HG02885 (cell line): ENCODE measurements at regions not wholly inside any gene's neighbourhood (a gene's known extent, or its start where the extent isn't known, plus 50 kb on each side); places are given as distances from the start of the nearest gene placed in this dataset.

ENCODE experiments used
- ATAC-seq: cut with Tn5 transposase; IDR thresholded peaks from one replicate; pipeline ENCODE4 v1.9.1; 2021; ENCODE audit warnings: mild to moderate bottlenecking; ENCODE audit not compliant: unreplicated experiment, poor library complexity

DNA sequence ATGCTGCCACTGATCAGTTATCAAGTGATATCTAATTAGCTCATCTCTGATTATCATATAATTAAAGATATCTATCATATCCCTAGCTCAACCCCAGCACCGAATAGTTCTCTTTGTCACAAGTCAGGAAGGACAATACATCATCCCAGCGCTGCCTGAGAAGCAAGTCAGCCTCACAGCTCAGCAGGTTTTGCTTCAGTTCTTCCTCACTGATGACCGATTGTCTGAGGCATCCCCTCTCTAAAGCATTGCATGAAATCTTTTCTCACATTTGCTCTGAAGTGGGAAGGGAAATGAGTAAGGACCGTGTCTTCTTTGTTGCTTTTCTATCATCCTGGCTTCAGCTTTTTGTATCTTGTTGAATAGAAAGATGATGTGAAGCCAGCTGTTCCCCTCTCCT, 247.9 kb downstream of the CMPK2 start:
- no peak for ATAC-seq

DNA sequence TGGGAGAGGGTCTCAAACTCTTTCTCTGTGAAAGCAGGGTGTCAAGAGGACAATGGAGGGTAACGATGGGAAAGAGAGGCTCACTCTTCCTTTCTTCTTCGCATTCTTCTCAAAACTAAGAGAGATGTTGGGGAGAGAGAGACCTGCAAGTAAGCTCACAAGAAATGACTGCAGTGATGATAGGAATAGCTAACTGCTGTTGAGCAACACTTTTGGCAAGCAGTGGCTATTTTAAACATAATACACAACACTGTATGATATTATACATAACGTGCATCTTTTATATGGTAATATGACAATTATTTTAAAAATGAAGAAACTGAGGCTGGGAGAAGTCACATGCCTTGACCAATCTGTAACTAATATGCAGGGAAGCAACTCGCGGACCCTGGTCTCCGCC, 247.5 kb downstream of the CMPK2 start:
- ATAC-seq = no peak

DNA sequence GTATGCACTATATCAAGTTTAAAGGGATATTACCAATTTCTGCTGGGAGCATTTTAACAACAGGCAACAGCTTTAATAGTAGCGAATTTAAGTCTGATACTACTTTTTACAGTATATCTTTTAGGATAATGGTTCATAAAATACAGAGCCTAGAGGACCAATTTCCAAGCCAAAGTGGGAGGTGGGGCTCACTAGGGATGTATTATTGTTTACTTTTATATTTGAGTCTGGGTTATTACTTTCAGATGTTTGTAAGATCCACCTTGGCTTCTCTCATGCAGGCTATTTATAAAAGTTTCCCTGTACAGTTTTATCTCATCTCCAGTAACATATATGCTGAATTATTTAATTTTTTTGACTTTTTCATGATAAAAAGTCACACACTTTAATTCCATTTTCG, 242.0 kb downstream of the CMPK2 start:
- no peak for ATAC-seq

DNA sequence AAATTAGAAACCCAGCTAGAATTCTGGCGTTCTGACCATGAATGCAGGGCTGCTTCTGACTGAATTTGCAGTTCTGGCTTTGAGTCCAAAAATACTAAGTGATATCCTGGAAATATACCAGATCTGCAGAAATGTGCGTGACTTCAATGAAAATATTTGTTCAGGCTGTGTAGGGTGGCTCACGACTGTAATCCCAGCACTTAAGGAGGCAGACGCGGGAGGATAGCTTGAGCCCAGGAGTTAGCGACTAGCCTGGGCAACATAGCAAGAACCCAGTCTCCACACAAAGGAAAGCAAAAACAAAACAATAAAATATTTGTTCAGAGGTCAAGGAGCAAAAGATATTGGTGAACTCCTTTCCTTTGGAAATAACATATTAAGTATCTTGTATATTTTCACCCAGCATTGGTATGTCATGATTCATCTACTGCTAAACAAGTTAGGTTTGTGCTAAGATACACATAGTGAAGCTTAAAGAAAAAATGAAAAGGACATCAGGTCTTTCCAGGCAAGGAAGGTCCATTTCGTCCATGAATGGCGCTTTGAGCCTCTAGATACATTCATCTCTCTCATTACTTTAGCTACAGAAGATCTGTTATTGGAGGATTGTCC, 239.2 kb downstream of the CMPK2 start:
- ATAC-seq = no peak

DNA sequence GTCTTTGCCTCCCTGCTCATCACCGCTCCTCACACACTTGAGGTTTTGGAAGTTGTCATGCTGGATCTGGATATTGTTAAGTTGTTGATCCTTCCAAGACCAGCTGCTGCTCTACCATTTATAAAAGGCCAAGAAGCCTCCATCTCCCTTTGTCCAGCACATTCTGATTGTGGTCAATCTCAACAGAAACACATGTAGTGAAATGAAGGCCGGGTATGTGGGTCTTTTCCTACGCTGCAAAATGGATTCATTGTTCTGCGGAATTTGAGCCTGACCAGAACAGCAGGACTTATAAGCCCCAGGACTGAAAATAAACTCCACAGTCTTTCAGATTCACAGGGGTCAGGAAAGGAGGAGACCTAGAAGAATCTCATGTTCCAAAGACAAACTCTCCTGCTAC, 238.4 kb downstream of the CMPK2 start:
- no peak for ATAC-seq

DNA sequence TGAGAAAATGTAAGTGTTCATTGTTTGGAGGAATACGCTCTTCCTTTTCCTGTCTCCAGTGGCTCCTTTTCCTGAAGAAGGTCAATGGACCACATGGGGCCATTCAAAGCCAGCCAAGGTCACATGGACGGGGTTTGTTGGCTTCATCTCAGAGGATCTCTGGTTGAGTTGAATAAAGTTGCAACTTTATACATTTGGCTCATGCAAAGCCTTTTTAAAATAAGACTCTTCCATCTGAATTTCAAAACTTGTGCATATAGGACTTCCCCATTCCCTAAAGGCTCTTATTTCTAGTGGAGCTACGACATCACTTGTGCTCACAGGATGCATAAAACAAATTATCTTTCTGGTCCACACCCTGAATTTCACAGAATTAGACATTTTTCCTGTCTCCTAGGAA, 235.5 kb downstream of the CMPK2 start:
- no peak for ATAC-seq

DNA sequence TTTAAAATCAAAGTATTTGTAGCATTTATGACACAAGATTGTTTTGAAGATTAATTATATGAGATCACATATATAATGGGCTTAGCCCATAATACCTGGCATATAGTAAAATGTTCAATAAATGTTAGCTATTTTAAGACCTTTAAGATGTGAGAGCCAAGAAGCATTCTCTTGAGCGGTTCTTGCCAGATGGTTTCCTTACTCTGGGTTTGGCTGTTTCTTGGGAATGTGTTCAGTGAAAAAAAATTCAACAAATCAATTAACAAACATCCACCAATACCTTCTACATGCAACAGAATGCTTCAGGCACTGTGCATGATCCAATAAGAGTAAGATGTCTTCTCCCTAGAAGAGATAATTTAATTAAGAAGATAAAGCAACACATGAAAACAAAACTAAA, 230.4 kb downstream of the CMPK2 start:
- no peak for ATAC-seq

DNA sequence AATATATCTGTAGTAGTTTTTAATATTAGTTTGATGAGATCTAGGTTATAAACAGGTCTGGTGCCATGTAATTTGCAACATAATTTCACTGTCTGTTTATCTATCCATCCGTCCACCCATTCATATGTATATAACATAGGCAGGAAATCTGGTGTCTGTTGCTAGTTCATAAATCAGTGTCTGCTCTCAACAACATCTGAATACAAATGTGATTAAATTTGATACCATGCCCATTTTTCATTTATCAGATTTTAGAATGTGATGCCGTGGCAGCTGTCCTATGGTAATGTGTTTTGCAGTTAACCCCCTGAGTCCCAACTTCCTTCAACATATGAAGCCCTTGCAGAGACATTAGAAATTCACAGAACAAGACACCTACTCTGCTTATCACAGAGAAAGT, 228.4 kb downstream of the CMPK2 start:
- no peak for ATAC-seq

DNA sequence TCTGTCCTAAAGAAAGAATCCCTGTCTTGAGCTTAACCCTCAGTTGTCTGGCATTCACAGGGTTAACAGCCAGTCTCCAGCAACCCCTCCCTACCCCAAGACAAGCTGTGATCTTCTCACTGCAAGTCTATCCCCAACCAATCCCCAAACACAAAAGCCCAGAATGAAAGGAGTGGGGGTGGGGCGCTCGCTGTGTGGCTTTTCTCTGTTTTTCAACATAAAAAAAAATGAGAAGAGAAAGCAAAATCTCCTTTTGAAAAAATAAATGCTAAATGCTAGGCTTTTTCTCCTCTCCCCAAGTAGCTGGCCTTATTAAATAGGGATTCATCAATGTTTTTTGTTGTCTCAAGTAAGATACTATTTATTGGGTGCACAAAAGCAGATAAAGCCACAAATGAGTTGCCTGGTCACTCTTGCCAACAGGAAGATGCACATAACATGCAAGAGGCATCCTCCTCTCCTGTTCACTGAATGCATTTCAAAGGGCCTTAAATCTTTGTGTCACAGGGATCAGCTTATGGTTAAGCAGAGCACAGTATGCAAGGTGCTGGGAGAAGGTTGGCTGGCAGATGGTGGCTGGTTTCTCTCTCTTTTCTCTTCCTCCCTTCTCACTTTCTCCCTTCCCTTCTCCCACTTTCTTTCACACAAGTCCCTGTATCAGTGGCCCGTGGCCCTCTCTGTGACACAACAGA, 225.6 kb downstream of the CMPK2 start:
- no peak for ATAC-seq

DNA sequence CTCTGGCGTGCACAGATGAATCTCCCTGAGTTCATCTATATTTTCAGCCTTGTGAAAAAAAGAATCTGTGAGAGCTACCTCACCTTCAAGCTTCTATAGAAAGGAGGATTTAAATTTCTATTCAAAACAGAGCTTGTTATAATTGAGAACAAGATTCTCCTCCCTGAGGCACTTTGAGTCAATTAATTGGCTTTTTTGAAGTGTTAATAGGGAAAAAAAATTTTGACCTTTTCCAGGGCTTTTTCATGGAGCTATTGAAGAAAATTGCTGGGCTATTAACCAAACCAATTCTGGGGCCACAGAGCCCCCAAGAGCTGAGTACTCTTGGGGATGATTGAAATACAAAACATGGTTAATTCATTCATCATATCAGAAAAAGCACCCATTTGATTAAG, 225.1 kb downstream of the CMPK2 start:
- no peak for ATAC-seq

DNA sequence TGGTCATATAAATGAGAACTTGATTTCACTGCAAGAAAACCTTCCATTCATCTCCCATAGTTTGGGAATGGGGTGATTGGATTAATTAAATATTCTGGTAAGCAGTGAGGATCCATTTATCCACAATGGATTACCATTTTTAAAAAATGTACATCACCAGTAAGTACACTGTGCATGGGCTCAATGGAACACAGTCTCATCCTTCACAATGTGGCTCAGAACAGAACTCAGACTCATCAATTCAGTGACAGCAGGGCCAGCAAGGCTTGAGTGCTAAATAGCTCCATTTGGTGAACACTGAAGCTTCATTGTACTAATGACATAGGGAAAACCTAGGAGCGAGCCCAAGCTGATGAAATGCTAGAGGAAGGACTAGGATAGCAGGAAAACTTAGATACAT, 223.8 kb downstream of the CMPK2 start:
- ATAC-seq = no peak

DNA sequence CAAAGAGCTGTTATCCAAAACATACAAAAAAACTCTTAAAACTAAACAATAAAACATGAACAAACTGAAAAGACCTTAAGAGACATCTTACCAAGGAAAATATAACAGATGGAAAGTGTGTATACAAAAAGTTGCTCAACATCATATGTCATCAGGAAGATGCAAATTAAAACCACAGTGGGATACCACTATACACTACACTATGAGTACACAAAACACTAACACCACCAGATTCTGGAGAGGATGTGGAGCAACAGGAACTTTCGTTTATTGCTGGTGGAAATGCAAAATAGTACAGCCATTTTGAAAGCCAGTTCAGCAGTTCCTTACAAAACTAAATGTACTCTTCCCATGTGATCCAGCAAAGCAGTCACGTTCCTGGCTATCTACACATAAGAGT, 221.4 kb downstream of the CMPK2 start:
- no peak for ATAC-seq

DNA sequence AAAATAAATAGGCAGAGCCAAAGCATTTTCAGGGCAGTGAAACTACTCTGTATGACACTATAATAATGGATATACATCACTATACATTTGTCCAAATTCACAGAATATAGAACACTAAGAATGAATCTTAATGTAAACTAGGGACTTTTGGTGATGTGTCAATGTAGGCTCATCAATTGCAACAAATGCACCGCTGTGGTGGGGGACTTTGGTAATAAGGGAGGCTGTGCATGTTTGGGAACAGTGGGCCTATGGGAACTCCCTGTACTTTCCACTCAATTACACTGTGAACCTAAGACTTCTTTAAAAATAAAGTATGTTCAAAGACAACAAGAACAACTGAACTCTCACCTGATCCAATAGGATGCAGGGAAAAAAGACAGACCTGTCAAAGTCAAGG, 220.7 kb downstream of the CMPK2 start:
- ATAC-seq = no peak

DNA sequence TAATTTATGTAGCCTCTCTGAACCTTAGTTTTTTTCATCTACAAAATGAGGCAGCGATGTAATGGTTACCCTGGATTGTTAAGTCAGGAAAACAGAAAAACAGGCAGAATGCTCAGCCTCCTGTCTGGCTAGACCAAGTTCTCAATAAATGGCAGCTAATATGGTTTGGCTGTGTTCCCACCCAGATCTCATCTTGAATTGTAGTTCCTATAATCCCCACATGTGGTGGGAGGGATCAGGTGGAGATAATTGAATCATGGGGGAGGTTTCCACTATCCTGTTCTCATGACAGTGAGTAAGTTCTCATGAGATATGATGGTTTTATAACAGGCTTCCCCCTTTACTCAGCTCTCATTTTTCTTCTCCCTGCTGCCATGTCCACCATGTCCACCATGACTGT, 220.0 kb downstream of the CMPK2 start:
- no peak for ATAC-seq

DNA sequence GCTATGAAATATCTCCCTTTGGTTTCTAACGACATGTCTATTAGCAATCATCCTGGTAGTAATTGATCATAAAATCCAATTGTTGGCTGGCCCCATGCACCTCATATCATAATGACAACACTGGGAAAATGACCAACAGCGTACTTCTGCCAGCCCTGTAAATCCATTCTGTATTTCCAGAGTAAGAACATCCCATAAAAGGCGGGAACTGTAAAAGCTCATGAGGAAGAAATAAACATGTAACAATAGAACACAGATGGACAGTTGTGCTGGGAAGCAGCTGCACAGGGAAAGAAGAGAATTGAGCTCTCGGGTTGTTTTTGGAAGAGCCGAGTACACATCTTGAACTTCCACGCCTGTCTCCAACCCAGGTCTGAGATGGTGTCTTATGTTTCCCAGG, 218.7 kb downstream of the CMPK2 start:
- no peak for ATAC-seq

DNA sequence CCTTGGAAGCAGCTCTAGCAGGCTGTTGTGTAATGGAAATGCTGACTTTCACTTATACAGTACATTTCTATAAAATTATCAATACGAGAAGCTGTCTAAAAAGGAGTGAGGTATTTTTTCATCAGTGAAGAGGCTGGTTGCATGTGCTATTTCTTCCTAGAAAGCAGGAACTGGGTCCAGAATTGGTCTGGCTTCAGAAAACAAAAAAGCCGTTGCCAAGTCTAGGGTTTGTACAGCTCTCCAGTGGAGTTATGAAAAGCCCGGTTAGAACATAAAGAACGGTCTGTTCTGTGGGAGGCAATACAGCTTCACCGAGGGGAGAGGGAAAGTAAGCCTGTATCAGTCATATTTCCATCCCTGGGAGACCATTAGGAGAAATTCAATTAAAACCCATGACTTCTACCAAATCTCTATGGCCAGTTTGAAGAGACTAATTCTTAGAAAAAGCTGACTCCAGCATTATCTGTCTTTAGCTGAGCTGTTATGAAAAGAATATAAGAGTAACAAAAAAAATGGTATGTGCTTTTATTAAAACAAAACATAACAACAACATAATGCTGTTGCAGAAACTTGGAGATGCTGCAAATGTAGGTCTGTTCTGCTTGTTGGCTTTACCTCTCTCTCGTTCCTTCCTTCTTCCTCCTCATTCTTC, 217.0 kb downstream of the CMPK2 start:
- ATAC-seq = no peak

DNA sequence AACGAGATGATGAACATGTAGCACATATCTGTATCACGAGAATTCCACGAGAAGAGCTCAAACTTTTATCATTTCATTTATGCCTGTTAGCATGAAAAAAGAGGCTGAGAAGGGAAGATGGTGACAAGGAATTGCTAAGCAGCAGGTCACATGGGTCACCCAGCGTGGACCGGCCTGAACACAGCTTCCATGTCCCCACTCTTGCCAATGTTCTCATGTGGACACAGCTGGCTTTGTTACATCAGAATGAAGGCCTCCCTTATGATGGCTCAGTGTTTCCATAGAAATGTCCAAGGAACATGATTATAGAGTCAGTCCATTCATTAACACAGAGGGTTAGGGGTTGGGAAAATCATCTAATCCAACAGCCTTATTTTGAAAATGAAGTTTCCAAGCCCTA, 215.4 kb downstream of the CMPK2 start:
- ATAC-seq = no peak

DNA sequence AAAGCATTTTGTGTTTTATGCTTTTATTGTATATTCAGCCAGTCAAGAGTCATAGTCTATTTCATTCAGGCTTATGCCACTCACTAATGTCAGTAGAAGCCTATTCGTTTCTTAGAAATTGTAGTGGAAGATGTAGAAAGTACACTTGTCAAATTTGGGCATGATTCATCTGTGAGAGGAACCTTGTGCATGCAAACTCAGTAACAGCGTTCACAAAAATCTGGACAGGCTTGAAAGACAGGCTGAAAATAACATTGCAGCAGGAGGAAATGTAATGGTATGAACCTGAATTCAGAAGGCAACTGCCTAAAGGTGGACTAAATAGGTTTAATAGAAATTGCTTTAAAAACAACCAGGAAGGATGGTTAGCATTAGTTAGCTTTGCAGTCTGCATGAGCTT, 213.5 kb downstream of the CMPK2 start:
- ATAC-seq = no peak

DNA sequence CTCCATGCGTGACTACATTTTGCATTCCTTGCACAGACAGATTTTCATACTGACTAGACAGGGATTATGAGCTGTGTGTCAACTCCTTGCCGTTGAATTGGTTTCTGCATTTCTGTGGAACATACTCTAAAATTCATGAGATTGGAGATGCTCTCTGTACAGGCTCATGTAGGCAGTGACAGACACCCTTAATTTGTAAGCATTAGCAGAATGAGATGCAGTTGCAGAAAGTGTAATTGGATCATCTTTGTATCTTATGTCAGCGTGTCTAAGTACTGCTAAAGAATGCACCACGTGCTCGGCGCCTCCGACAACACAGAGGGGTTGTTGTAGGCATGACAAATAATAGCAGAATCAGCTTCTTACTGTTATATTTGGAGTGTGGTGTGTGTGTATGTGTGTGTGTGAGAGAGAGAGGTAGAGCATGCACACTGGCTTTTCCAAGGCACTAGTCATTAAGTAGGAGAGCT, 212.4 kb downstream of the CMPK2 start:
- ATAC-seq = no peak

DNA sequence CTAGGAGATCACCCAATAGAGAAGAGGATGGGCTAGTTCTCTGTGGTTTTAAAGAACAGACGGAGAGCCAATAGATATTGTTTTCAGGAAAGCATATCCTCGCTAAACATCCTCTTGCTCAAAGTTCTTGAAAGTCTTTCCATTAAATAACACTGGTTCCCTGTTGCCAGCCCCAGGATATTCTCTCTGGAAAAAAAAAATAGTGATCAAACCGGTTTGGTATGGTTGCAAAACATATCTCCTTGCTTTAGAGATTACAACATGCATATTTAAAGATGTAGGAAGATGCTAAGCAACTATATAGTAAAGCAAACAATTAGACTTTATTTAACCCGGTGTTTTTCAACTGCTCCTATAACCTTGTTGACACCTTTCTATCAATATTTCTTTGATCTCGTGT, 211.4 kb downstream of the CMPK2 start:
- ATAC-seq = no peak

DNA sequence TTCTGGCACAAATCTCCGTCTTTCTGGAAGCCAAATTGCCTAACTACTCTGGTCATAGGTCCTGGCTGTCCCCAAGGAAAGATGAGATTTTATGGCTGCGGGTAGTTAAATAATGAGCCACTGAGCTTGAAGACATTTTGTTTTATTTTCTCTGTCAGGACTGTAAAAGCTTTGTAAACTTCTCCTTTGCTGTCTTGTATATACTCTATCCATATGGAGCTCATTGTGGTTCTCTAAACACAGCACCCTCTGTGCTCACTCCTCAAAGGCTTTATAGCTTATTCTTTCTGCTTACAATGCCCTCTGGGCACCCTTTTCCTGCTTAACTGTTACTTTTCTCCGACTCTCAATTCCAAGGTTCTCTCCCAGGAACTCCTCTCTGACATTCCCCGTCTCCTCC, 209.1 kb downstream of the CMPK2 start:
- no peak for ATAC-seq

DNA sequence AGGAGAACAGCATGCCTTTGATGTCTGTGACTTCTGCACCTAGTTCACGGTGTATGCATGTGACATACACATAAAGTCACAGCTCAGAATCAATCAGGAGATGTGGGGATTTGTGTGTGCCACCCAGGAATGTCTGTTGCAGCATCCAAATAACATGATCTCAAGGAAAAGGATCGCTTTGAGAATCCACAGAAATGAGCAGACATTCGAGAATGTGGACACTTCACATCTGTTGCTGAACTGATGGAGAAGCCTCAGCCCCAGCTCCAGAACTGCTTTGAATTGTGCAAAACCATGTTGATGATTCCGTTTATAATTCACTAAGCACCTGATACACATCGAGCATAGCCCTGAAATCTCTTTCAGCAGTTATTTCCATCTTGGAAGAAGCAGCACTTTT, 208.6 kb downstream of the CMPK2 start:
- ATAC-seq = no peak
